T-helper 2 cell treated with Interferon-gamma antibody and Interleukin-4, amounts not matched to agents 5 μg/mL and 100 μg/mL, for 36 hours (primary cell): ENCODE measurements at regions not wholly inside any gene's neighbourhood (a gene's known extent, or its start where the extent isn't known, plus 50 kb on each side); places are given as distances from the start of the nearest gene placed in this dataset.
"Not testable (repeated sequence)": the region's sequence is repeated elsewhere in the genome, so short reads cannot be mapped to it uniquely, and the experiment has no call there.

Experiments
- DNase-seq: peaks from one replicate; pipeline ENCODE4 v3.0.0; 2021; ENCODE audit warnings: low spot score
- H3K27ac Mint-ChIP-seq: one replicate; pipeline ENCODE4 v1.8.0; 2021; ENCODE audit warnings: mild to moderate bottlenecking, mixed read lengths
- H3K27me3 Mint-ChIP-seq: one replicate; pipeline ENCODE4 v1.8.0; 2021; ENCODE audit warnings: low read depth, mixed read lengths
- H3K36me3 Mint-ChIP-seq: one replicate; pipeline ENCODE4 v1.8.0; 2021; ENCODE audit warnings: low read depth, mixed read lengths
- H3K4me1 Mint-ChIP-seq: one replicate; pipeline ENCODE4 v1.8.0; 2021; ENCODE audit warnings: low read depth, mixed read lengths
- H3K4me3 Mint-ChIP-seq: one replicate; pipeline ENCODE4 v1.8.0; 2022; ENCODE audit warnings: mild to moderate bottlenecking, moderate library complexity, mixed read lengths
- H3K9me3 Mint-ChIP-seq: one replicate; pipeline ENCODE4 v1.8.0; 2021; ENCODE audit warnings: mixed read lengths

GRCh38 chr3:74861211-74861610 lies 246.8 kb upstream of the CNTN3 start:
- no peaks in the 10 kb centered on the region for H3K36me3 Mint-ChIP-seq
- DNase-seq = no peak
- H3K27me3 Mint-ChIP-seq = no peaks in the 10 kb centered on the region
- no peak overlapping the region for H3K27ac Mint-ChIP-seq
- H3K4me1 Mint-ChIP-seq = no peaks in the 10 kb centered on the region
- H3K4me3 Mint-ChIP-seq = no peak overlapping the region
- H3K9me3 Mint-ChIP-seq = peaks cover 19% of the 10 kb centered on the region

GRCh38 chr3:74858086-74858485 lies 243.6 kb upstream of the CNTN3 start:
- Mint-ChIP-seq H3K9me3 (peaks cover 20% of the 10 kb centered on the region), H3K4me1 (no peaks in the 10 kb centered on the region), H3K27me3 (no peaks in the 10 kb centered on the region), H3K36me3 (no peaks in the 10 kb centered on the region), H3K27ac (no peak overlapping the region), H3K4me3 (no peak overlapping the region)
- no peak for DNase-seq

GRCh38 chr3:74850381-74850780 lies 235.9 kb upstream of the CNTN3 start:
- Mint-ChIP-seq H3K4me1 (no peaks in the 10 kb centered on the region), H3K4me3 (no peak overlapping the region), H3K27ac (no peak overlapping the region), H3K36me3 (no peaks in the 10 kb centered on the region), H3K27me3 (no peaks in the 10 kb centered on the region), H3K9me3 (peaks cover 25% of the 10 kb centered on the region)
- DNase-seq = no peak

- H3K4me3 Mint-ChIP-seq = no peak overlapping the region
- no peak for DNase-seq
- no peaks in the 10 kb centered on the region for H3K4me1 Mint-ChIP-seq
- peaks cover 30% of the 10 kb centered on the region for H3K9me3 Mint-ChIP-seq
- no peaks in the 10 kb centered on the region for H3K27me3 Mint-ChIP-seq
- H3K27ac Mint-ChIP-seq = no peak overlapping the region
- H3K36me3 Mint-ChIP-seq = no peaks in the 10 kb centered on the region
Measured at GRCh38 chr3:74847093-74847492, 232.6 kb upstream of the CNTN3 start.

- Mint-ChIP-seq H3K4me3 (no peak overlapping the region), H3K4me1 (no peaks in the 10 kb centered on the region), H3K36me3 (no peaks in the 10 kb centered on the region), H3K27ac (no peak overlapping the region), H3K9me3 (peaks cover 31% of the 10 kb centered on the region), H3K27me3 (no peaks in the 10 kb centered on the region)
- DNase-seq = no peak
Measured at GRCh38 chr3:74845081-74845480, 230.6 kb upstream of the CNTN3 start.

GRCh38 chr3:74844428-74844827 lies 230.0 kb upstream of the CNTN3 start:
- no peak overlapping the region for H3K4me3 Mint-ChIP-seq
- no peaks in the 10 kb centered on the region for H3K36me3 Mint-ChIP-seq
- H3K9me3 Mint-ChIP-seq = peaks cover 34% of the 10 kb centered on the region
- no peaks in the 10 kb centered on the region for H3K4me1 Mint-ChIP-seq
- H3K27ac Mint-ChIP-seq = no peak overlapping the region
- DNase-seq = no peak
- H3K27me3 Mint-ChIP-seq = no peaks in the 10 kb centered on the region

- DNase-seq = no peak
- Mint-ChIP-seq H3K36me3 (no peaks in the 10 kb centered on the region), H3K27ac (no peak overlapping the region), H3K27me3 (no peaks in the 10 kb centered on the region), H3K9me3 (peaks cover 26% of the 10 kb centered on the region), H3K4me1 (no peaks in the 10 kb centered on the region), H3K4me3 (no peak overlapping the region)
Measured at GRCh38 chr3:74842649-74843048, 228.2 kb upstream of the CNTN3 start.

- H3K9me3 Mint-ChIP-seq = peaks cover 22% of the 10 kb centered on the region
- H3K27me3 Mint-ChIP-seq = no peaks in the 10 kb centered on the region
- H3K36me3 Mint-ChIP-seq = no peaks in the 10 kb centered on the region
- H3K4me3 Mint-ChIP-seq = no peak overlapping the region
- H3K4me1 Mint-ChIP-seq = no peaks in the 10 kb centered on the region
- no peak for DNase-seq
- no peak overlapping the region for H3K27ac Mint-ChIP-seq
Measured at GRCh38 chr3:74842141-74842540, 227.7 kb upstream of the CNTN3 start.

- no peak overlapping the region for H3K4me3 Mint-ChIP-seq
- peaks cover 15% of the 10 kb centered on the region for H3K9me3 Mint-ChIP-seq
- DNase-seq = no peak
- no peaks in the 10 kb centered on the region for H3K4me1 Mint-ChIP-seq
- no peaks in the 10 kb centered on the region for H3K36me3 Mint-ChIP-seq
- no peak overlapping the region for H3K27ac Mint-ChIP-seq
- H3K27me3 Mint-ChIP-seq = no peaks in the 10 kb centered on the region
Measured at GRCh38 chr3:74839566-74839965, 225.1 kb upstream of the CNTN3 start.

- no peak overlapping the region for H3K4me3 Mint-ChIP-seq
- no peaks in the 10 kb centered on the region for H3K4me1 Mint-ChIP-seq
- DNase-seq = no peak
- H3K27ac Mint-ChIP-seq = no peak overlapping the region
- no peaks in the 10 kb centered on the region for H3K36me3 Mint-ChIP-seq
- no peaks in the 10 kb centered on the region for H3K27me3 Mint-ChIP-seq
- H3K9me3 Mint-ChIP-seq = peaks cover 4% of the 10 kb centered on the region
Measured at GRCh38 chr3:74832925-74833324, 218.5 kb upstream of the CNTN3 start.

- H3K36me3 Mint-ChIP-seq, H3K4me3 Mint-ChIP-seq, H3K27me3 Mint-ChIP-seq, H3K4me1 Mint-ChIP-seq, DNase-seq, H3K27ac Mint-ChIP-seq, H3K9me3 Mint-ChIP-seq: not testable (repeated sequence)
Measured at GRCh38 chr3:74830845-74831244, 216.4 kb upstream of the CNTN3 start.

GRCh38 chr3:74825404-74825803 lies 210.9 kb upstream of the CNTN3 start:
- H3K4me1 Mint-ChIP-seq, H3K36me3 Mint-ChIP-seq, H3K4me3 Mint-ChIP-seq, DNase-seq, H3K27ac Mint-ChIP-seq, H3K27me3 Mint-ChIP-seq: not testable (repeated sequence)
- H3K9me3 Mint-ChIP-seq = peaks cover 34% of the 10 kb centered on the region

- H3K4me3 Mint-ChIP-seq = no peak overlapping the region
- H3K36me3 Mint-ChIP-seq = no peaks in the 10 kb centered on the region
- H3K27ac Mint-ChIP-seq = no peak overlapping the region
- H3K9me3 Mint-ChIP-seq = peaks cover 42% of the 10 kb centered on the region
- no peak for DNase-seq
- H3K4me1 Mint-ChIP-seq = no peaks in the 10 kb centered on the region
- no peaks in the 10 kb centered on the region for H3K27me3 Mint-ChIP-seq
Measured at GRCh38 chr3:74824366-74824765, 209.9 kb upstream of the CNTN3 start.

- Mint-ChIP-seq H3K27me3 (no peaks in the 10 kb centered on the region), H3K4me1 (no peaks in the 10 kb centered on the region)
- no peak for DNase-seq
Measured at GRCh38 chr3:74814181-74814580, 199.7 kb upstream of the CNTN3 start.

GRCh38 chr3:74812756-74813155 lies 198.3 kb upstream of the CNTN3 start:
- Mint-ChIP-seq H3K4me3 (no peak overlapping the region), H3K36me3 (no peaks in the 10 kb centered on the region), H3K9me3 (peaks cover 29% of the 10 kb centered on the region), H3K27ac (no peak overlapping the region), H3K27me3 (no peaks in the 10 kb centered on the region), H3K4me1 (no peaks in the 10 kb centered on the region)
- no peak for DNase-seq

More at GRCh38 chr3:74814181-74814580, 199.7 kb upstream of the CNTN3 start:
- H3K27ac Mint-ChIP-seq = no peak overlapping the region
- H3K36me3 Mint-ChIP-seq = no peaks in the 10 kb centered on the region
- H3K9me3 Mint-ChIP-seq = peaks cover 24% of the 10 kb centered on the region
- H3K4me3 Mint-ChIP-seq = no peak overlapping the region
